Heart right ventricle (tissue), 16 donors: ENCODE measurements at regions not wholly inside any gene's neighbourhood (a gene's known extent, or its start where the extent isn't known, plus 50 kb on each side); places are given as distances from the start of the nearest gene placed in this dataset.

Source experiments
- ATAC-seq, 8 donors: fragments of 200-7000 bp; cut with Tn5 transposase; one replicate each; pipeline ENCODE4 v1.9.1; 2020; ENCODE audit warnings: mild to moderate bottlenecking in 8 of 8, moderate library complexity in 8 of 8, moderate number of reproducible peaks in 1 of 8
- DNase-seq, 2 donors: peaks; one replicate each; pipeline ENCODE4 v3.0.0-alpha.2; 2020
- H3K27ac ChIP-seq, 10 donors: fragments of 200-600 bp; sonication (generic) in 2 of 10; one replicate each; pipeline versions ENCODE4 v1.5.0 to v1.8.0; 2020 to 2022; ENCODE audit warnings: mild to moderate bottlenecking in 3 of 10
- H3K27me3 ChIP-seq, 7 donors: fragments of 200-600 bp; one replicate each; pipeline ENCODE4 v1.8.0; 2021 to 2022; ENCODE audit warnings: mild to moderate bottlenecking in 2 of 7
- H3K36me3 ChIP-seq, 9 donors: fragments of 200-600 bp; sonication (generic) in 1 of 9; one replicate each; pipeline versions ENCODE4 v1.5.0 to v1.8.0; 2020 to 2022; ENCODE audit warnings: mild to moderate bottlenecking in 2 of 9
- H3K4me1 ChIP-seq, 9 donors: fragments of 200-600 bp; sonication (generic) in 1 of 9; one replicate each; pipeline versions ENCODE4 v1.5.0 to v1.8.0; 2020 to 2022; ENCODE audit warnings: mild to moderate bottlenecking in 4 of 9
- H3K4me3 ChIP-seq, 10 donors: fragments of 200-600 bp; sonication (generic) in 2 of 10; one replicate each; pipeline versions ENCODE4 v1.5.0 to v1.8.0; 2020 to 2022; ENCODE audit warnings: mild to moderate bottlenecking in 7 of 10, moderate library complexity in 2 of 10
- H3K9me3 ChIP-seq, 11 donors: fragments of 200-600 bp in 10 of 11; sonication (generic) in 2 of 11; one replicate each; pipeline versions ENCODE4 v1.5.0 to v1.8.0; 2013 to 2022; ENCODE audit warnings: mild to moderate bottlenecking in 2 of 11, control low read depth in 1 of 11, moderate library complexity in 1 of 11
- whole genome bisulfite sequencing, 2 donors: extraction: QIAGEN DNeasy Blood & Tissue Kit; methylation state at CpG; one replicate each; pipeline ENCODE4 v1.1.7; 2013; ENCODE audit warnings: inconsistent platforms in 1 of 2; 5-methylcytosine and 5-hydroxymethylcytosine counted together
- intact Hi-C, 10 donors: fragments of 100-400 bp; cut with DNase I; formaldehyde crosslinking; loops; one replicate each; pipeline versions ENCODE4 v1.11.1 to v1.14.2; 2022
- TF ChIP-seq, protein P1 (sequence below), 9 donors: fragments of 200-600 bp; sonication (generic) in 2 of 9; IDR thresholded peaks; one replicate each; pipeline versions ENCODE4 v1.5.0 to v1.8.0; 2021 to 2022; ENCODE audit warnings: antibody characterized with exemption in 9 of 9, mild to moderate bottlenecking in 5 of 9, moderate library complexity in 1 of 9
- donor health status: Arrhythmogenic right ventricular cardiomyopathy.
- donor health status: ischemic (EF 13 %, LVEDD 7.1; RV severe dilation, severe dysfunction).
- donor health status: healthy with polysubstance abuse.
- donor health status: DM: no; HTN: yes; CAD: no.
- donor health status: DM: no; HTN: no; CAD: no.
- donor health status: ischemic (EF 25% LVEDD 6.9; RV normal size, moderate dysfunction).
- donor health status: ischemic (EF 25% LVEDD 5.7; RV mildly dilated, moderate dysfunction).
- donor health status: healthy.
- donor health status: DM: yes; HTN: yes; CAD: no.
- donor health status: Ischemic cardiomyopathy.
- donor health status: ischemic (EF 35%, LVEDD 5.7; RV mildly dilated, moderate dysfunction).
- donor health status: nonischemic (EF 11% LVEDD 7.7; RV severe dilation, severe dysfunction).
- donor health status: DM: yes; HTN: yes; CAD: no.
- donor health status: PGD.
- donor health status: ischemic (EF 29% LVEDD 5.4; RV normal size, mild dysfunction).
- donor health status: nonischemic (EF 23%, LVEDD 6.1; RV moderate dilation, normal function).

DNA sequence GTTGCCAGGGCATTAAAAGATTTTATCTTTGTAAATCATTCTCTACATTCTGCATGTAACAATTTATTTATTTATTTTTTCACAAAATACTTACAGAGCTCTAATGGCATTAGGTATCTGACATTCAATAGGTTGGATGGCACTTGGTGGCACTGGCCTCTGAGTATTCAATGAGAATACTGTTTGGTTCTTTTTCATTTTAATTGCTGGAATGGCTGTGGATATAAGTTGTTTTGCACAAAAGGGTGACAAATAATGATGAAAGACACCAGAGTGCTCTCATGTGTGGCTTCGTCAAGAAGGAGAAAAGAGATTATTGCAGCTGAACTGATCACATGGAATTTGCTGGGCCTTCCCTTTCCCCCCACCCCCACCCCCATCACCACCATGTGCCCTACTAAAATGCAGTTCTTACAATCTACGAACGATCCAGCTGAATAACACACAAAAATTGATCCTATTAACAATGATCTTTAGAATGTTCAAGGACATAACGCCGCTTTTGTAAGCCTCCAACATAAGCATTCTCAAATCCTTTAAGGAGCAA lies 195.2 kb upstream of the POU3F2 start:
- no peaks in the 10 kb centered on the region for H3K4me1 ChIP-seq
- no peaks in the 10 kb centered on the region for H3K9me3 ChIP-seq
- no peaks in the 10 kb centered on the region for H3K36me3 ChIP-seq
- H3K4me3 ChIP-seq: no peak overlapping the region
- ATAC-seq (no peak), DNase-seq (no peak)
- intact Hi-C loops: no loop called here
- H3K27ac ChIP-seq: no peak overlapping the region
- TF ChIP-seq, protein P1, sequence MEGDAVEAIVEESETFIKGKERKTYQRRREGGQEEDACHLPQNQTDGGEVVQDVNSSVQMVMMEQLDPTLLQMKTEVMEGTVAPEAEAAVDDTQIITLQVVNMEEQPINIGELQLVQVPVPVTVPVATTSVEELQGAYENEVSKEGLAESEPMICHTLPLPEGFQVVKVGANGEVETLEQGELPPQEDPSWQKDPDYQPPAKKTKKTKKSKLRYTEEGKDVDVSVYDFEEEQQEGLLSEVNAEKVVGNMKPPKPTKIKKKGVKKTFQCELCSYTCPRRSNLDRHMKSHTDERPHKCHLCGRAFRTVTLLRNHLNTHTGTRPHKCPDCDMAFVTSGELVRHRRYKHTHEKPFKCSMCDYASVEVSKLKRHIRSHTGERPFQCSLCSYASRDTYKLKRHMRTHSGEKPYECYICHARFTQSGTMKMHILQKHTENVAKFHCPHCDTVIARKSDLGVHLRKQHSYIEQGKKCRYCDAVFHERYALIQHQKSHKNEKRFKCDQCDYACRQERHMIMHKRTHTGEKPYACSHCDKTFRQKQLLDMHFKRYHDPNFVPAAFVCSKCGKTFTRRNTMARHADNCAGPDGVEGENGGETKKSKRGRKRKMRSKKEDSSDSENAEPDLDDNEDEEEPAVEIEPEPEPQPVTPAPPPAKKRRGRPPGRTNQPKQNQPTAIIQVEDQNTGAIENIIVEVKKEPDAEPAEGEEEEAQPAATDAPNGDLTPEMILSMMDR (IDR thresholded peaks at IDR 0.05): no peak
- no peaks in the 10 kb centered on the region for H3K27me3 ChIP-seq
- WGBS, 2 donors: 80 to 81% methylated on average over 5 of the region's 5 CpGs

DNA sequence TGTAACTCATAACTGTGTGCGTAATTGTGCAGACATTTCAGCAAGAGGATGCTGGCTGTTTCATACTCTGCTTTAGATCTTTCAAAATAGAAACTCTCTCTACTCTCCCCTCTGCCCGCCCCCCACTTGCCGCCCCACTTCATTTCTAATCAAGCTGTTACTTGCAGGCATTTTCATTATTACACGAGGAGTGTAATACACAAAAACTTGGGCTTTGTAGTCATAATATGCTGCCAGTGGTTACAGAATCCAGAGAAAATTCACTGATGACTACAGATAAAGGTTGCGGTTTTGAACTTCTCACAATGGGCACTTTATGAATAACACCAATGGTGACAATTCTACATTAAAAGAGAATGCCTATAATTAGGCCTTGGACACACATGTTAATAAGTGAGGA lies 194.0 kb upstream of the POU3F2 start:
- Histone ChIP-seq H3K4me3 (no peak overlapping the region), H3K36me3 (no peaks in the 10 kb centered on the region), H3K9me3 (no peaks in the 10 kb centered on the region), H3K4me1 (no peaks in the 10 kb centered on the region), H3K27me3 (no peaks in the 10 kb centered on the region), H3K27ac (no peak overlapping the region)
- intact Hi-C loops: no loop called here
- no peak for DNase-seq
- 82 to 85% methylated on average over 5 of the region's 5 CpGs for WGBS, 2 donors
- TF ChIP-seq, protein P1 (IDR thresholded peaks at IDR 0.05): no peak
- no peak for ATAC-seq

DNA sequence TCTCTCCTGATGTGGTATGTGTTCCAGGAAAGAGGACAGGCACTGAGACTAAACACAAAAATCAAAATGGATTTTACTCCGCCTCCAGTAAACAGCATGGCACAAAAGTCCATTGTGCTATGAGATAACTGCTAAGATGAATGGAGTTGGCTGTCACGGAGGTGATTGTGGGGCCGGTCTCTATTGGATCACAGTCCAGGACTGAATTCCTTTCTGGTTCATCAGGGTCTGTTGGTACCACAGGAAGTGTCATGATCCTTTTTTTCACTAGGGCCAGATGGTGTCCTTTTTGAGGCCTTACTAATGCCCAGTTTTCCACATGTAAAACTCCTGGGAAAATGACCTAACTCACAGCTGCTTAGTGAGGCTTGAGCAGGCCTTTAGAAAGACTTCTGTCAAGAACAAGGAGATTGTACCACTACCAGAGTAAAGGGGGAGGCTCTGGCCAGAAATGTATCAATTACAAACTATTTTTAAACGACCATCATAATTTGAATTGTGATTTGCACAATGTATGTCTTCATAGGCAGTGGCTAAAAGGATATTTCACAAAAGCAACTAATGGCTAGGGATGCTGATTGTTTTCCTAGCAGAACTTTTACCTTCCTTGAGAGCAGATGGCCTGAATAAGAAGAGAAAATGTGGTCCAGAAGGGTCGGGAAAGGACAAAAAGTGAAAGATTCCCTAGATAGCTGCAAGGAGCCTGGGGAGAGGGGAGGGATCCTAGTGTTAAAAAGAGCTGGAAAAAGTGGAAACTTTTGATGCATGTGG lies 192.2 kb upstream of the POU3F2 start:
- ATAC-seq (peak in 1 of 8 donors; percentile 31), DNase-seq (no peak)
- intact Hi-C loops: loop anchor here in 1 of 10 donors (1.0 kb wide), 1 partner anchor 36 kb away; no protein-coding TSS in a partner anchor
- Histone ChIP-seq H3K9me3 (no peaks in the 10 kb centered on the region), H3K36me3 (no peaks in the 10 kb centered on the region), H3K4me1 (no peaks in the 10 kb centered on the region), H3K27ac (no peak overlapping the region), H3K4me3 (no peak overlapping the region), H3K27me3 (no peaks in the 10 kb centered on the region)
- TF ChIP-seq, protein P1 (IDR thresholded peaks at IDR 0.05): no peak
- 36 to 39% methylated on average over 5 of the region's 5 CpGs for WGBS, 2 donors

DNA sequence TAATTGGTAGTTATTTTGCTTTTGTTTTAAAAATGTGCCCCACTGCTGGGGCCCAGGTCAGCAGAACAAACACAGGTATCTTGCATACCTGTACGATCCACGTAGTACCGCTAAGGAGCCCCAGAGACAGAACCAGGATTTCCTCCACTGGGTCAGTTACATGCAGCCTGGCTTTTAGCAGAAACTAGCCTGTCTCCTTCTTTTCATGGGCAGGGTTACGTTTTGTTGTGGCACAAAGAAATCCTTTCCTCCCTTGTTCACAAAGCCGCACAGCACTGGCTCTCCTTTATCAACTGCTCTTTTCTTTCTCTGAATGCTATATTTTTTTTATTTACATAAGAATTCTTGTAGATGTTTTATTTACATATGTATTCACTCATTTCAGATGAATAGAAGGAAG lies 190.3 kb upstream of the POU3F2 start:
- no peaks in the 10 kb centered on the region for H3K27me3 ChIP-seq
- ATAC-seq (no peak), DNase-seq (no peak)
- H3K9me3 ChIP-seq: no peaks in the 10 kb centered on the region
- WGBS, 2 donors: 65 to 72% methylated on average over 5 of the region's 5 CpGs
- TF ChIP-seq, protein P1 (IDR thresholded peaks at IDR 0.05): no peak
- intact Hi-C loops: no loop called here
- H3K36me3 ChIP-seq: no peaks in the 10 kb centered on the region
- no peaks in the 10 kb centered on the region for H3K4me1 ChIP-seq
- H3K4me3 ChIP-seq: no peak overlapping the region
- H3K27ac ChIP-seq: no peak overlapping the region
